ENCODE measurements at regions not wholly inside any gene's neighbourhood (a gene's known extent, or its start where the extent isn't known, plus 50 kb on each side); places are given as distances from the start of the nearest gene placed in this dataset.

DNA sequence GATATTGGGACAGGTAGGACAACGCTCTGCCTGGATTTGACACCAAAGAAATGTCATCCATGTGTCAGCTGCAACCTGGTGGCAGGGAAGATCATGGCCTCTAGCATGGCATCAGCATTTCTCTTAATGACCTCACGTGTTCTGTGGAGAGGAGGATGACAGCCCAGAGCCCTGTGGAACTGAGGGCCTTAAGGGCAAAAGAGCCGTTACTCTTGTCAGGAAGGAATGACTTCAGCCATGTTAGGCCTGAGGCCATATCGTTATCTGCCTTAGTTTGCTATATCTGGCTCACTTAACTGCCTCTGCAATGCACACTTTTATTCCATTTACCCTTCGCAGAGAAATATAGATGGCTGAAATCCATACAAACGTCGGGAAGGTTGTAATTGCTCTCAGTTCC lies 83.2 kb upstream of the PBX1 start:
- no peak for DNase-seq (ENCODE audit: extremely low read depth in 1 of 2, low read depth in 1 of 2)

DNA sequence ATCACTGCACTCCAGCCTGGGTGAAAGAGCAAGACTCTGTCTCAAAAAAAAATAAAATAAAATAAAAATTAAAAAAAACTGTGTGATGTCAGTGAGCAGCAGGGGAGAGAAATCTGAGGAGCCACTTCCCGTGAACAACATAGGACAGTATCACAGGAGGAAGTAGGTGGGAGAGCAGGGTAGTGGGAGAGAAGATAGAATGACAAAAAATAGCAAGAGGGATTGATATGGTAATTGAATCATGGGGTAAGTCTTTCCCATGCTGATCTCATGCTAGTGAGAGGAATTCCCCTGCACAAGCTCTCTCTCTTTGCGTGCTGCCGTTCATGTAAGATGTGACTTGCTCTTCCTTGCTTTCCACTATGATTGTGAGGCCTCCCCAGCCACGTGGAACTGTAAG lies 81.6 kb upstream of the PBX1 start:
- no peak for DNase-seq (ENCODE audit: extremely low read depth in 1 of 2, low read depth in 1 of 2)

DNA sequence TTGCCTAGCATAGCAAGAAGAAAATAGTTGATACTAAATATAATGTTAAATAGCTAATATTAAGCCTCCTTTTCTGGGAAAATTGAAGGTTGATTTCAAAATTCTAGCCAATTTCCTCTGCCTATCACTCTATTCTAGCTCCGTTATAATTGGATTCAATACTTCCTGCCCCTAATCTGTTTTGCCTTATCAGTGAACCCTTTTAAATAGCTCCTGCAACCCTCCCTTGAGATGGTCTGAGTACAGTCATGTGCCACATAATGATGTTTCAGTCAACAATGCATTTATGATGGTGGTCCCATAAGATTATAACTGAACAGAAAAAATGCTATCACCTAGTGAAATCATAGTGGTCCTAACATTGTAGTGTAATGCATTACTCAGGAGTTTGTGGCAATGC lies 79.7 kb upstream of the PBX1 start:
- DNase-seq (ENCODE audit: extremely low read depth in 1 of 2, low read depth in 1 of 2) = no peak

DNA sequence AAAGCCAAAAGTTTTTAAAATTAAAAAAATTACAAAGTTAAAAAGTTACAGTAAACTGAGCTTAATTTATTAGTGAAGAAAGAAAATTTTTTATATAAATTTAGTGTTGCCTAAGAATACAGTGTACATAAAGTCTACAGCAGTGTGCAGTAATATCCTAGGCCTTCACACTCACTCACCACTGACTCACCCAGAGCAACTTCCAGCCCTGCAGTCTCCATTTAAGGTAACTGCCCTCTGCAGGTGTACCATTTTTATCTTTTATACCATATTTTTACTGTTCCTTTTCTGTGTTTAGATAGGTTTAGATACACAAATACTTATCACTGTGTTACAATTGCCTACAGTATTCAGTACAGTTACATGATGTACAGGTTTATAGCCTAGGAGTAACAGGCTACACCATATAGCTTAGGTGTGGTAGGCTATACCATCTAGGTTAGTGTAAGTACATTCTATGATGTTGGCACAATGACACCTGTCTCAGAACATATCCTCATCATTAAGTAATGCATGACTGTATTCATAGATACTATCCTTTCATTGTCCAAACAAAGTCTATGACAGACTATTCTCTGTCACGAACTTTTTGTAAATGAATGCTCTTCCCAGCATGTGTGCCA lies 78.6 kb upstream of the PBX1 start:
- no peak for DNase-seq (ENCODE audit: extremely low read depth in 1 of 2, low read depth in 1 of 2)

DNA sequence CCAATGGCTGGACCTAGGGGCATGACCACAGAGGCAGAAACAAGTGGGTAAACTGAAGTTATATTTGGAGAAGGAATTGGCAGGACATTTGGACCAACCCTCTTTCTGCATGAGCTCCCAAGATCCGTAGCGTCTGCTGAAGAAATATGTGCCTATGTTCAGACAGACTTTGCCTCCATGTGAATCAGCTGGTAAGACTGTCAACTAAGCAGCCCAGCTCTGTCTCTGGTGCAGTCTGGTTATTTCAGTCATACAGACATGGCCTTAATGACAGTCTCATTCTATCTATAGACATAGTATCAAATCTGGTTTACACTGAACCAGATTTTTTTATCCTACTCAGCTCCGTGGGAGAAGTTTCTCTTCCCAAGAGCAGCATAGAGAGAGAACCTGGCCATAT lies 63.1 kb upstream of the PBX1 start:
- DNase-seq (ENCODE audit: extremely low read depth in 1 of 2, low read depth in 1 of 2) = no peak

DNA sequence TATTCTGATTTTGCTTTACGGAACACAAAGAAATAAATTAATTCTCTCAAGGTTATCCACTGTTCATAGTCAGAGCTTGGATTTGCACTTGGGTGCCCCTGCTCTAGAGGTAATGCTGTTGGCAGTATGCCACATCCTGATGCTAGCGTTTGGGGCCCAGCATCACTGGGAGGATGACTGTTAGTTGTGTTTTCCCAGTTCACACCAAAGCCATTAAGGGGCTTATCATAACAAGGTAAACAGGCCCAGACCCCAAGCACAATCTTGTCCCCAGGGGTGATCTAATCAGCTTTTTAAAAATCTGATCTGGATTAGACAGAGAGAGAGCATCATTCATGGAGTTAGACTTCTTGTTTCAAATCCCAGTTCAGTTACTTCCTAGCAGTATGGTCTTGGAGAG lies 60.2 kb upstream of the PBX1 start:
- DNase-seq (ENCODE audit: extremely low read depth in 1 of 2, low read depth in 1 of 2) = no peak

DNA sequence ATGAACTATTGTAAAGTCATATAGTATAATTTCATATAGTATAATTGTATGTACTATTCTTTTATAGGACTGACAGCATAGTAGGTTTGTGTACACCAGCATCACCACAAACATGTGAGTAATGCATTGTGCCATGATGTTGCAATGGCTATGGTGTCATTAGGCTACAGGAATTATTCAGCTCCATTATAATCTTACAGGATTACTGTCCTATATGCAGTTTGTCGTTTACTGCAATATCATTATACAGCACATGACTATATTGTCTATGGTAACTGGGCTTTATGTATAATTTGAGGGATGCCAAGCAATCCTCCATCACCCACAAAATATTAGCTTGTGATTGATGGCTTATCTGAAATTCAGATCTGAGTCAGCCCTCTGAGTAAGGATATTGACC lies 54.2 kb upstream of the PBX1 start:
- DNase-seq (ENCODE audit: extremely low read depth in 1 of 2, low read depth in 1 of 2) = no peak

Data from stimulated activated CD8-positive, alpha-beta memory T cell treated with anti-CD3 and anti-CD28 coated beads, Interleukin-7, amount 100 ng/mL, for 48 hours (primary cell).